Activated CD4-positive, CD25-positive, alpha-beta regulatory T cell treated with anti-CD3 and anti-CD28 coated beads, Interleukin-2, amount 50 U/mL, for 72 hours (primary cell): ENCODE measurements at regions not wholly inside any gene's neighbourhood (a gene's known extent, or its start where the extent isn't known, plus 50 kb on each side); places are given as distances from the start of the nearest gene placed in this dataset.
"Not testable (repeated sequence)": the region's sequence is repeated elsewhere in the genome, so short reads cannot be mapped to it uniquely, and the experiment has no call there.

Experiments
- DNase-seq: peaks from one replicate; pipeline ENCODE4 v3.0.0; 2021

- no peak for DNase-seq
These were observed 88.4 kb upstream of the TEAD1 start for GRCh38 chr11:12585861-12586260.

GRCh38 chr11:12587333-12587991 is 86.8 kb upstream of the TEAD1 start:
- DNase-seq = no peak

DNA sequence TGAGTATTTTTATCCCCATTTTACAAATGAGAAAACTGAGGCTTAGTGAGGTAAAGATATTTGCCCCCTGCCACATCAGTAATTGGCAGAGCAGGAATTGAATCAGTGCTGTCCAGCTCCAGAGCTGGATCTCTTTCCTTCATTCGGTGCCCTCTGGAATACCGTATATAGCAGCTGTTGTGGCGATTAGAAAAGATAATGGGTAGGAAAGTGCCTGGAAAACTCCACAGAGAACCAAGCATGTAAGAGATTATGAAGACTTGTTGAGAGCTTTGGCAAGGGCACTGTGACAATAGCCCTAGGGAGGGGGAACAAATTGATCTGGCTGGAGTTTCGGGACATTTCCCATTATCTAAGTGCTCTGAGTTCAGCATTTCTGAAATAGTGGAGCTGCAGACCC is 82.5 kb upstream of the TEAD1 start:
- no peak for DNase-seq

DNA sequence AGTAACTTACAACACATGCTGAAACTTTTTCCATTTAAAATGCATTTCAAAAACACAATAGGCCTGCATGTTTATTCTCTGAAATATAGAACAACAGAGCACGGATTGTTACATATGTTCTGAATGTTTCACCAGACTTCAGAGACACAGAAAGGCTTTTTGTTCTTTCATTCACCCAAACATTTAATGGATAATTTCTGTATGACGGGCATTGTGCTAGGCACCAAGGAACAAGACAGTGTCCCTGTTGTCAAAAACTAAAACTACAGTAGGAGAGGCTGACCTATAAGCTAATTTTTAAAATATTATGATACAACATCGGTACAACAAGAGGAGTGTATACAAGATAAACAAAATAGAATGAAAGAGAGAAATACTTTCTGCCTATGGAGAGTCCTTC is 81.9 kb upstream of the TEAD1 start:
- no peak for DNase-seq

DNA sequence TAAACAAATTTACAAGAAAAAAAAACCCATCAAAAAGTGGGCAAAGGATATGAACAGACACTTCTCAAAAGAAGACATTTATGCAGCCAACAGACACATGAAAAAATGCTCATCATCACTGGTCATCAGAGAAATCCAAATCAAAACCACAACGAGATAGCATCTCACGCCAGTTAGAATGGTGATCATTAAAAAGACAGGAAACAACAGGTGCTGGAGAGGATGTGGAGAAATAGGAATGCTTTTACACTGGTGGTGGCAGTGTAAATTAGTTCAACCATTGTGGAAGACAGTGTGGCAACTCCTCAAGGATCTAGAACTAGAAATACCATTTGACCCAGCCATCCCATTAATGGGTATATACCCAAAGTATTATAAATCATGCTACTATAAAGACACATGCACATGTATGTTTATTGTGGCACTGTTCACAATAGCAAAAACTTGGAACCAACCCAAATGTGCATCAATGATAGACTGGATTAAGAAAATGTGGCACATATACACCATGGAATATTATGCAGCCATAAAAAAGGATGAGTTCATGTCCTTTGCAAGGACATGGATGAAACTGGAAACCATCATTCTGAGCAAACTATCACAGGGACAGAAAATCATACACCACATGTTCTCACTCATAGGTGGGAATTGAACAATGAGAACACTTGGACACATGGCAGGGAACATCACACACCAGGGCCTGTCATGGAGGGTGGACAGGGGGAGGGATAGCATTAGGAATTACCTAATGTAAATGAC is 79.0 kb upstream of the TEAD1 start:
- not testable (repeated sequence) for DNase-seq

DNA sequence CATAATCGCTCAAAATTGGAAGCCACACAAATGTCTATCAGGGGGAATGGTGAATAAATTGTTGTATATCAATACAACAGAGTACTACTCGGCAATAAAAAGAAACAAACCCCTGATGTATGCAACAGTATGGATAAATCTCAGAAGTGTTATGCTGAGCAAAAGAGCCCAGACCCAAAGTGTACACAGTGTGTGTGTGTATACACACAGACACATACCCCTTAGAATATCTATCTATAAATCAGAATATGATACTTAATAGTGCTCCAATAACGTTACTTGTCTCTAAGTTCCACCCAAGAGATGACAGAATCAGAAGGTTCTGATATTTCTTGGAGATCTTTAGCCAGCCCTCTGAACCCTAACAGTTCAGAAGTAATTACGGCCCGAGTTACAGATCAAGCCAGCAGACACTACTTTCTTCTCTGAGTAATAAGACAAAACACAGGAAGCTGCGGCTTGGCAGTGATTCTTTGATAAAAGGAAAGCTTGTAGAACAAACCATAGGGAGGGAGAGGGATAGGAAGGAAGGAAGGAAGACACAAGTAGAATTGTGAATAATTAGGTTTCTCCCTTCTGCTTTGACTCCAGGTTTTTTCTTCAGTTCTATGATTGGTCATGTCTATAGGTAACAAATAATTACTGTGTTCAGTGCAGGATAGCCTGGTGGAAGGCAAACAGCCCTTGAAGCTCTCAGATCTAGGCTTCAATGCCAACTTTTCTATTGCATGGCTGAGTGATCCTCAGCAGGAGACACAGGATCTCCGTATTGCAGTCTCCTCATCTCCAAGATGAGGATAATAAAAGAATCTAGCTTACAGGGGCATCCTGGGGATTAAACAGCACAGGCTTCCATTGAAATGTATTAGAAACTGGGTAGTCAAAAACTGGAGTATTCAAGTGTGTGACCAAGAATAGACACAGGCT is 75.6 kb upstream of the TEAD1 start:
- no peak for DNase-seq

- DNase-seq = peak; percentile 51
These were observed 74.6 kb upstream of the TEAD1 start for GRCh38 chr11:12599408-12600143.

DNA sequence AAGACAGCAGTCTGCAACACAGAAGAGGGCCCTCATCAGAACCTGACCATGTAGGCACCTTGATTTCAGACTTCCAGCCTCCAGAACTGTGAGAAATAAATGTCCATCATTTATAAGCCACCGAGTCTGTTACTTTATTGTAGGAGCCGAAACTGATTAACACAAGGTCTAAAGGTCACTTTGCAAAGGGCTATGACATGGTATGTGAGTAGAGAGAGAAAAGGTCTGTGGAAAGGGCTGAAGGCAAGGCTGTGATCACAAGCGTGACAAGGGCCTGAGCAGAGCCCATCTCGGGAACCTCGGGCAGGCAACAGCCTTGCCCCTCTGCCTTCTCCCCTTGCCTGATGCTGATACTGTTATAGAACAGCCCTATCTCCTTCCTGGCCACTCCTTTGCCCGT is 73.4 kb upstream of the TEAD1 start:
- DNase-seq = no peak

- DNase-seq = no peak
These were observed 71.8 kb upstream of the TEAD1 start for GRCh38 chr11:12602421-12602820.

DNA sequence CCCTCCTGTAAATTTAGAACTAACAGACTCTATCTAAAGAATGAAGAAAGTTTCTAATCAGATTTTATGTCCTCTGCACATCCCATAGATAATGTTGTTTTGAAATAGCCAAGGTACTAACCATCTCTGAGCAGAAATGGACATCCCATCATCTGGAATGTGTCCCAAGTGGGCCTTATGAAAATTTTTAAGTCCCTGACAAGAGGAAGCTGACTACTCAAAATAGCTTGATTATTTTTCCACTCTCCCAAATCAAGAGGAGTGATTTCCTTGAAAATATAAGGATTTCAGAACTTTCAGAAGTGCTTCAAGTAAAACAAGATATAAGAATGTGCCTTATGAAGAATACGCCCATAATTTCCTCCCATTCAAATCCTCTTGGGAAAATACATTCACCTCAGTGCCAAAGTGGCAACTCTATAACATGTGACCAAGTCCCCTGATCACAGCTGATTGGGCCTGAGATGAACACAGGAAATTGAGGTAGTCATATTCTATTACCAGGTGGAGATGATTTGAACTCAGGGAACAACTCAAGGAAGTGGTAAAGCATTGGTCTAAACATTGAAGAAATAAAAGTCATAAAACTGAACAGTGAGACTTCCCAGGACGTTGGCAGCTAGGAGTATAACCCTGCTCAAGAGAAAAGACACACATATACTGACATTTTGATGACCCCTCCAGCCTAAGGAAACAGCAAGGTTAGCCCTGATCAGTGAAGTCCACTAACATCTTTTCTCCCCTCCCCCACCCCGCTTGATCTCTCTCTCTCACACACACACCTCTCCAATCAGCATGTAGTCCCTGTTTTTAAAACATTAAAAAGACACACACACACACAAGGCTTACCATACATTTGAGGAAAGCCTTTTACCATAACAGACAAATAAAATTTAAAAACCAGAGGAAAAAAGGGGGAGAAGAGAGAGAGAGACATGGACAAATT is 70.8 kb upstream of the TEAD1 start:
- no peak for DNase-seq

DNA sequence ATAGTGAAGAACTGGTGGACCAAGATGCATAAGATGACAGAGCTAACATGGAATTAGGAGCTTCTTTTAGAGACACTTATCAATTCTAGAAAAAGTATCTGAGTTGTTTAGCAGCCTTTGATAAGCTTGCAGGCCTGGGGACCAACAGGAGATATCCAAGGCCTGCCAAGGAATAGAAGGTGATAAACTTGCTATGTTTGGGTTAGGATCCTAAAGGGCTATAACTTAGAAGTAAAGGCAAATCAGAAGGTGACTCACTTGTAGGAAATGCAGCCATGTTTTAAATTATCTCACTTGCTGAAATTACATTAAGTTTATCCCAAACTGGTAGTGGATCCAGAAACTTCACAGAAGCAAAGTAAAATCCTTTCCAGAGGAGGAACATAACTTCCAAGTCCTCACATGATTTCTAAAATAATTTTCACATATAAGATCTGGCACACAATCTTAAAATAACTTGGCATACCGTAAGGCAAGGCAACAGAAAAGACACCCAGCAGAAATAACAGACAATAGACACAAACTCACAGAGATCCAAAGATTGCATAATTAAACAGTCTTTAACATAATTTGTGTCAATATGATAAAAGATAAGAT is 69.6 kb upstream of the TEAD1 start:
- DNase-seq = no peak

DNA sequence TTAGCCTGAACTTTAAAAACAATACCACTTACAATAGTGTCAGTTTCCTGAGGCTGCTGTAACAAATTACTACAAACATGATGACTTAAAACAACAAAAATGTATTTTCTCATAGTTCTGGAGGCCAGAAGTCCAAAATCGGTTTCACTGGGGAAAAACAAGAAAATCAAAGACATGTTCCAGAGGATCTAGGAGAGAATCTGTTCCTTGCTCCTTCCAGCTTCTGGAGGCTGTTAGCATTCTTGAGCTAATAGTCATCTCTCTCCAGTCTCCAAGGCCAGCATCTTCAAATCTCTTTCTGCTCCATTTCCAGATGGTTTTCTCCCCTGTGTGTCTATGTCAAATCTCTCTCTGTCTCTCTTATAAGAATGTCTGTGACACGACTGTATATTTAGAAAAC is 67.6 kb upstream of the TEAD1 start:
- DNase-seq = no peak

DNA sequence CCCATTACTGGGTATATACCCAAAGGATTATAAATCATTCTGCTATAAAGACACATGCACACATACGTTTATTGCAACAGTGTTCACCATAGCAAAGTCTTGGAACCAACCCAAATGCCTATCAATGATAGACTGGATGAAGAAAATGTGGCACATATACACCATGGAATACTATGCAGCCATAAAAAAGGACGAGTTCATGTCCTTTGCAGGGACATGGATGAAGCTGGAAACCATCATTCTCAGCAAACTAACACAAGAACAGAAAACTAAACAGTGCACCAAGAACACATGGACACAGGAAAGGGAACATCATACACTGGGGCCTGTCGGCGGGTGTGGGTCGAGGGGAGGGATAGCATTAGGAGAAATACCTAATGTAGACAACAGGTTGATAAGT is 65.5 kb upstream of the TEAD1 start:
- DNase-seq = not testable (repeated sequence)

- DNase-seq = no peak
These were observed 62.9 kb upstream of the TEAD1 start for GRCh38 chr11:12611352-12611751.

DNA sequence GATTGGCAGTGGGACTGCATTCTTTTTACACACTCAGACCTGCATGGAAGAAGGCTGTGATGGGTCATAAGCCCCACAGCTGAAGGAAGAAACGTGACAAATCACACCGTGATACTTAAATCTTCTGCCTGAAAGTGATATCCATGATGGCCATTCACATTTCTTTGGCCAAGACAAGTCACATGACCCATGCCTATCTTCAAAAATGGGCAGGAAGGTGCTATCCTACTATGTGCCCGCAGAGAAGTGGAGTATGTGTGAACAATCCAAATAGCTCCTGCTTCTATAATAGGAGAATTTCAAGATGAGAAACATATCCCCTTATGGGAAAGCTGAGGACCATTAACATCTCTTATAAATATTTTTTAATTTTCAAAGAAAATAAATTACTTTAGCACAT is 56.6 kb upstream of the TEAD1 start:
- no peak for DNase-seq

- DNase-seq = no peak
These were observed 55.3 kb upstream of the TEAD1 start for GRCh38 chr11:12618743-12619540.

- no peak for DNase-seq
These were observed 50.4 kb upstream of the TEAD1 start for GRCh38 chr11:12623869-12624268.
